GM12878 (cell line): ENCODE measurements at regions not wholly inside any gene's neighbourhood (a gene's known extent, or its start where the extent isn't known, plus 50 kb on each side); places are given as distances from the start of the nearest gene placed in this dataset. TPM values are rescaled to one million over a fixed set of nuclear protein-coding genes. Genes with fewer than 3 reads are reported as not detected.

Experiments
- ATAC-seq: fragments of 200-7000 bp; cut with Tn5 transposase; 3 replicates; pipeline ENCODE4 v1.9.1; 2020; ENCODE audit warnings: mild to moderate bottlenecking, moderate library complexity
- BruUV-seq: library from RNA; stranded (reverse); fragments of 400-500 nt; replicated peaks from 2 replicates; lab custom pipeline; 2021; lab: Mats Ljungman, UMichigan
- CTCF ChIA-PET: fragments of 300-600 bp; sonication (Branson Sonifier 250); formaldehyde crosslinking; extraction: SDS; loops from one replicate; lab custom pipeline; 2021; ENCODE audit warnings: inconsistent platforms; lab: Yijun Ruan, JAX
- POLR2A ChIA-PET: fragments of 350-600 bp; formaldehyde crosslinking; extraction: SDS; loops from one replicate; lab custom pipeline; 2021; ENCODE audit warnings: inconsistent platforms; lab: Charles Lee
- RAD21 ChIA-PET: fragments of 300-600 bp; sonication (Branson Sonifier 250); formaldehyde crosslinking; loops from one replicate; lab custom pipeline; 2023; ENCODE audit warnings: antibody characterized with exemption; ENCODE audit not compliant: unreplicated experiment; lab: Charles Lee
- SMC1A ChIA-PET: fragments of 300-600 bp; sonication (Branson Sonifier 250); formaldehyde crosslinking; loops from one replicate; lab custom pipeline; 2023; ENCODE audit not compliant: unreplicated experiment, uncharacterized antibody; lab: Charles Lee
- DNase-seq: peaks from one replicate; pipeline ENCODE4 v3.0.0-alpha.2; 2011; ENCODE audit warnings: low read depth, low spot score
- FAIRE-seq: peaks from 3 replicates; lab custom pipeline; 2011; peaks lifted over from hg19 to GRCh38; lab: Jason Lieb, UNC
- H2AFZ ChIP-seq: 2 replicates; pipeline ENCODE4 v1.6.0; 2011; ENCODE audit warnings: low read depth, low read length, control low read depth; ENCODE audit not compliant: control insufficient read depth
- H3K27ac ChIP-seq: 2 replicates; pipeline ENCODE4 v1.5.1; 2011; ENCODE audit warnings: control low read depth; ENCODE audit not compliant: control insufficient read depth, insufficient read depth
- H3K27me3 ChIP-seq, 2 experiments: replicated peaks in 1 of 2; 2 replicates each; pipeline versions ENCODE4 v1.6.0 to v1.6.1; 2011; ENCODE audit warnings: low read length in 1 of 2; ENCODE audit not compliant: control insufficient read depth in 2 of 2, insufficient read depth in 2 of 2
- H3K36me3 ChIP-seq, 2 experiments: 2 replicates each; pipeline ENCODE4 v1.5.1; 2011; ENCODE audit warnings: low read length in 1 of 2; ENCODE audit not compliant: control insufficient read depth in 2 of 2, insufficient read depth in 2 of 2
- H3K4me1 ChIP-seq: 2 replicates; pipeline ENCODE4 v1.6.1; 2011; ENCODE audit warnings: mild to moderate bottlenecking, low read length, moderate library complexity, mixed read lengths; ENCODE audit not compliant: control insufficient read depth, insufficient read depth
- H3K4me2 ChIP-seq: 2 replicates; pipeline ENCODE4 v1.6.0; 2011; ENCODE audit warnings: control low read depth; ENCODE audit not compliant: control insufficient read depth, insufficient read depth
- H3K4me3 ChIP-seq: fragments of 200-600 bp; sonication (generic); 2 replicates; pipeline ENCODE4 v1.5.1; 2016
- H3K79me2 ChIP-seq: 2 replicates; pipeline ENCODE4 v1.6.0; 2011; ENCODE audit warnings: low read length; ENCODE audit not compliant: control insufficient read depth, insufficient read depth
- H3K9ac ChIP-seq: 2 replicates; pipeline ENCODE4 v1.8.0; 2011; ENCODE audit warnings: low read length, control low read depth, mixed read lengths; ENCODE audit not compliant: control insufficient read depth, insufficient read depth
- H3K9me3 ChIP-seq: replicated peaks from 3 replicates; pipeline ENCODE4 v1.5.1; 2011; ENCODE audit warnings: mild to moderate bottlenecking, low read length; ENCODE audit not compliant: control insufficient read depth, insufficient read depth
- H4K20me1 ChIP-seq: 2 replicates; pipeline ENCODE4 v1.6.0; 2011; ENCODE audit not compliant: control insufficient read depth, insufficient read depth
- ATF7 ChIP-seq: fragments of 450-650 bp; IDR thresholded peaks from 2 replicates; pipeline ENCODE4 v1.6.1; 2016; ENCODE audit warnings: low read depth, mild to moderate bottlenecking
- EP300 ChIP-seq, 2 experiments: fragments of 150-350 bp in 1 of 2; IDR thresholded peaks; 2 replicates each; pipeline ENCODE4 v1.6.1; 2011 to 2012; ENCODE audit warnings: low read depth in 2 of 2, low read length in 2 of 2, borderline replicate concordance in 1 of 2, improper control_type of control experiment in 1 of 2, inconsistent platforms in 1 of 2; ENCODE audit not compliant: control insufficient read depth in 1 of 2
- JUNB ChIP-seq: IDR thresholded peaks from 2 replicates; pipeline ENCODE4 v1.6.1; 2016; ENCODE audit warnings: antibody characterized with exemption, mild to moderate bottlenecking
- NR2F1 ChIP-seq: fragments of 450-650 bp; conservative IDR thresholded peaks from 2 replicates; pipeline ENCODE4 v1.6.1; 2017; ENCODE audit warnings: mild to moderate bottlenecking
- PML ChIP-seq: IDR thresholded peaks from 2 replicates; pipeline ENCODE4 v1.6.1; 2012; ENCODE audit warnings: low read length, inconsistent platforms
- SP1 ChIP-seq: IDR thresholded peaks from one replicate; pipeline ENCODE4 v1.6.1; 2011; ENCODE audit warnings: low read depth, low read length
- WGBS: methylation state at CpG from one replicate; pipeline ENCODE4 v1.1.6; 2016; ENCODE audit warnings: low lambda C conversion rate; ENCODE audit not compliant: insufficient replicate concordance, insufficient coverage; ENCODE audit errors: missing lambda C conversion rate; 5-methylcytosine and 5-hydroxymethylcytosine counted together
- in situ Hi-C: fragments of 300-500 bp; cut with MboI; formaldehyde crosslinking; loops from 9 replicates; pipeline ENCODE4 v1.14.3; 2018; ENCODE audit warnings: mixed read lengths
- intact Hi-C: fragments of 100-400 bp; cut with micrococcal nuclease; formaldehyde crosslinking; loops from one replicate; pipeline ENCODE4 v1.14.2; 2022; ENCODE audit not compliant: unreplicated experiment
- small RNA-seq: library from RNA; depleted of rRNA; stranded (forward); fragments of <200 nt; gene quantifications from one replicate; pipeline ENCODE3, GENCODE V24; 2014

GRCh38 chr1:43008115-43009060 is 49.7 kb upstream of the SLC2A1 start:
- FAIRE-seq = no peak
- no TSS peak for BruUV-seq
- no peak overlapping the region for H3K9ac ChIP-seq

More at GRCh38 chr1:43008115-43009060, 49.7 kb upstream of the SLC2A1 start:
- H3K9me3 ChIP-seq = no peaks in the 10 kb centered on the region; the same call in 2 of the 3 replicates
- WGBS = 74% methylated on average over 30 of the region's 30 CpGs
- H3K36me3 ChIP-seq = no peaks in the 10 kb centered on the region
- H3K4me1 ChIP-seq = no peaks in the 10 kb centered on the region
- H3K27me3 ChIP-seq = no peaks in the 10 kb centered on the region; a peak in 1 of 4 replicates
- DNase-seq (no peak), ATAC-seq (no peak)
- POLR2A ChIA-PET = no interaction called here
- no peak overlapping the region for H3K27ac ChIP-seq
- in situ Hi-C loops = no loop called here
- H3K4me3 ChIP-seq = no peak overlapping the region
- no peaks in the 10 kb centered on the region for H4K20me1 ChIP-seq
- no peak for TF ChIP-seq SP1
- TF ChIP-seq ATF7 = peak; percentile 30; the same call in 1 of the 2 replicates
- no peak for TF ChIP-seq NR2F1
- TF ChIP-seq EP300 (IDR thresholded peaks at IDR 0.05; ENCODE audit: borderline replicate concordance in 1 of 2, control insufficient read depth in 1 of 2, low read depth in 2 of 2, low read length in 2 of 2) = no peak
- TF ChIP-seq PML = no peak
- TF ChIP-seq JUNB = no peak
- intact Hi-C loops = no loop called here
- SMC1A ChIA-PET = no interaction called here
- no peaks in the 10 kb centered on the region for H3K79me2 ChIP-seq
- H2AFZ ChIP-seq = no peak overlapping the region
- RAD21 ChIA-PET = no interaction called here
- CTCF ChIA-PET = interaction anchor here (0.6 kb wide), 1 partner anchor 854 kb away, joined by 3 read pairs; no protein-coding TSS in a partner anchor
- no peak overlapping the region for H3K4me2 ChIP-seq

Small RNA genes in the stretch of these regions (small RNA-seq; reads per million reads assigned to genes)
- not detected for gene RF00026
